GM21528 (cell line): ENCODE measurements at regions not wholly inside any gene's neighbourhood (a gene's known extent, or its start where the extent isn't known, plus 50 kb on each side); places are given as distances from the start of the nearest gene placed in this dataset.

Experiments
- ATAC-seq: cut with Tn5 transposase; IDR thresholded peaks from one replicate; pipeline ENCODE4 v1.9.1; 2021; ENCODE audit warnings: mild to moderate bottlenecking, moderate library complexity; ENCODE audit not compliant: unreplicated experiment, low FRiP score

- ATAC-seq, result no peak
Measured at GRCh38 chr13:47639738-47640447, 361.2 kb downstream of the SUCLA2 start.

GRCh38 chr13:47638627-47639026 is 362.4 kb downstream of the SUCLA2 start:
- no peak for ATAC-seq

- no peak for ATAC-seq
Measured at GRCh38 chr13:47632311-47632710, 368.8 kb downstream of the SUCLA2 start.

- ATAC-seq, result no peak
Measured at GRCh38 chr13:47628666-47629065, 372.4 kb downstream of the SUCLA2 start.

GRCh38 chr13:47623862-47624261 is 377.2 kb downstream of the SUCLA2 start:
- ATAC-seq, result no peak

GRCh38 chr13:47621931-47622330 is 379.1 kb downstream of the SUCLA2 start:
- ATAC-seq, result no peak

- ATAC-seq, result no peak
Measured at GRCh38 chr13:47611664-47612288, 389.3 kb downstream of the SUCLA2 start.

- no peak for ATAC-seq
Measured at GRCh38 chr13:47610687-47611086, 390.4 kb downstream of the SUCLA2 start.

GRCh38 chr13:47603365-47603764 is 397.7 kb downstream of the SUCLA2 start:
- no peak for ATAC-seq

GRCh38 chr13:47598340-47598911 is 402.6 kb downstream of the SUCLA2 start:
- ATAC-seq, result no peak

- ATAC-seq, result no peak
Measured at GRCh38 chr13:47594833-47595232, 406.2 kb downstream of the SUCLA2 start.

GRCh38 chr13:47592256-47592655 is 408.8 kb downstream of the SUCLA2 start:
- ATAC-seq, result no peak

- no peak for ATAC-seq
Measured at GRCh38 chr13:47588676-47589075, 412.4 kb downstream of the SUCLA2 start.

GRCh38 chr13:47572375-47572774 is 428.7 kb downstream of the SUCLA2 start:
- no peak for ATAC-seq

GRCh38 chr13:47564041-47564440 is 437.0 kb downstream of the SUCLA2 start:
- ATAC-seq, result no peak

GRCh38 chr13:47556703-47557102 is 444.4 kb downstream of the SUCLA2 start:
- no peak for ATAC-seq

GRCh38 chr13:47555235-47555634 is 445.8 kb downstream of the SUCLA2 start:
- no peak for ATAC-seq

- ATAC-seq, result no peak
Measured at GRCh38 chr13:47553329-47553977, 447.6 kb downstream of the SUCLA2 start.

GRCh38 chr13:47549219-47549752 is 451.8 kb downstream of the SUCLA2 start:
- no peak for ATAC-seq

GRCh38 chr13:47548294-47548840 is 452.7 kb downstream of the SUCLA2 start:
- ATAC-seq, result no peak
